ENCODE measurements at regions not wholly inside any gene's neighbourhood (a gene's known extent, or its start where the extent isn't known, plus 50 kb on each side); places are given as distances from the start of the nearest gene placed in this dataset.

DNA sequence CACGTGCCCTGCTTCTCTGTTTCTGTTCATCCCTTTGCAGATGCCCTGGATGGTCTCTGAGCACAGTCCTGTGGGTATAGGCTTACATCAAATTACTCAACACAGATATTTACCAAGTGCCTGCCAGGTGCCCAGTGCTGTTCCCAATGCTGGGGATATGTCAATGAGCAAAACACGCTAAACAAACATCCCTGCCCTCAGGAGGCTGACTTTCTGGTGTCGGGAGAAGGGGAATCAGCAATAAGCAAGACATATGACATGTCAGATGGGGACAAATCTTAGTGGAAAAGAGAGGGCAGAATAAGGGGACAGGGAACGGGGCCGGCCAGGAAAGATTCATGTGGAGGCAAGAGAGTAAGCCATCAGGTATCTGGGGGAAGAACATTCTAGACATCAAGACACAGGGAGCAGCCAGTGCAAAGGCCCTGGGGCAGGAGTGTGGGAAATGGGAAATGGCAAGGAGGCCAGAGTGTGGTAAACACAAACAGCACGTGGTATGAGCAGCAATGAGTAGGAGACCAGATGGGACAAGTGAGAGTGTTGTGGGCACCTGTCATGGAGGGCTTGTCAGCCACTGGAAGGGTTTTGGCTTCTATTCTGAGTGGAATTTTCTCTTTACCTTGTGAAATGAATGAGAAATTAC lies 160.2 kb upstream of the KAZN start:
- 78 to 88% (median 79%) methylated on average over 6 of the region's 6 CpGs for WGBS, 4 donors
- no peak overlapping the region for H3K27ac ChIP-seq
- peaks cover 11% of the 10 kb centered on the region for H3K27me3 ChIP-seq
- H3K9me3 ChIP-seq (replicated peaks in 1 of 3) = no peaks in the 10 kb centered on the region
- intact Hi-C loops (cut with DNase I) = no loop called here
- DNase-seq = no peak
- no peak for TF ChIP-seq POLR2A (IDR thresholded peaks at IDR 0.05)
- TF ChIP-seq, protein P1, sequence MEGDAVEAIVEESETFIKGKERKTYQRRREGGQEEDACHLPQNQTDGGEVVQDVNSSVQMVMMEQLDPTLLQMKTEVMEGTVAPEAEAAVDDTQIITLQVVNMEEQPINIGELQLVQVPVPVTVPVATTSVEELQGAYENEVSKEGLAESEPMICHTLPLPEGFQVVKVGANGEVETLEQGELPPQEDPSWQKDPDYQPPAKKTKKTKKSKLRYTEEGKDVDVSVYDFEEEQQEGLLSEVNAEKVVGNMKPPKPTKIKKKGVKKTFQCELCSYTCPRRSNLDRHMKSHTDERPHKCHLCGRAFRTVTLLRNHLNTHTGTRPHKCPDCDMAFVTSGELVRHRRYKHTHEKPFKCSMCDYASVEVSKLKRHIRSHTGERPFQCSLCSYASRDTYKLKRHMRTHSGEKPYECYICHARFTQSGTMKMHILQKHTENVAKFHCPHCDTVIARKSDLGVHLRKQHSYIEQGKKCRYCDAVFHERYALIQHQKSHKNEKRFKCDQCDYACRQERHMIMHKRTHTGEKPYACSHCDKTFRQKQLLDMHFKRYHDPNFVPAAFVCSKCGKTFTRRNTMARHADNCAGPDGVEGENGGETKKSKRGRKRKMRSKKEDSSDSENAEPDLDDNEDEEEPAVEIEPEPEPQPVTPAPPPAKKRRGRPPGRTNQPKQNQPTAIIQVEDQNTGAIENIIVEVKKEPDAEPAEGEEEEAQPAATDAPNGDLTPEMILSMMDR (IDR thresholded peaks at IDR 0.05) = no peak
- H3K4me1 ChIP-seq (replicated peaks in 1 of 2) = no peaks in the 10 kb centered on the region
- H3K4me3 ChIP-seq = no peak overlapping the region
- no peaks in the 10 kb centered on the region for H3K36me3 ChIP-seq (replicated peaks in 1 of 2)

DNA sequence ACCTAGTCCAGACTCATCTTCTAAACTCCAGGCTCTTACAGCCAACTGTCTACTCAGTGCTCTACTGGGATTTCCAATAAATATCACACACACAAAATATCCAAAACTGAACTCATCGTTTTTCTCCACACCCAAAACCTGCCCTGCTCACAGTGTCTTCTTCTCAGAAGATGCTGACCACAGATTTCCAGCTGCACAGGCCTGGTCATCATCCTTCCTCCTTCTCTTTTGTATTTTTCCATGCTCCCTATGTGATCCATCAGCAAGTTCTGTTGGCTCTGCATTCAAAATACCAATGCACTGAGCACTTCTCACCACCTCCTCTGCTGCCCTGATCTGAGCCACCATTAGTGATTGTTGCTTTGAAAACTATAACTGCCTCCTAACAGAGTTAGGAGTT lies 159.5 kb upstream of the KAZN start:
- no peaks in the 10 kb centered on the region for H3K36me3 ChIP-seq (replicated peaks in 1 of 2)
- intact Hi-C loops (cut with DNase I) = no loop called here
- H3K9me3 ChIP-seq (replicated peaks in 1 of 3) = no peaks in the 10 kb centered on the region
- 67 to 92% (median 70%) methylated on average over 1 of the region's 1 CpG for whole genome bisulfite sequencing, 4 donors
- no peaks in the 10 kb centered on the region for H3K4me1 ChIP-seq (replicated peaks in 1 of 2)
- TF ChIP-seq POLR2A (IDR thresholded peaks at IDR 0.05) = no peak
- TF ChIP-seq, protein P1 (IDR thresholded peaks at IDR 0.05) = no peak
- no peak overlapping the region for H3K27ac ChIP-seq
- peaks cover 11% of the 10 kb centered on the region for H3K27me3 ChIP-seq
- no peak for DNase-seq
- H3K4me3 ChIP-seq = no peak overlapping the region

DNA sequence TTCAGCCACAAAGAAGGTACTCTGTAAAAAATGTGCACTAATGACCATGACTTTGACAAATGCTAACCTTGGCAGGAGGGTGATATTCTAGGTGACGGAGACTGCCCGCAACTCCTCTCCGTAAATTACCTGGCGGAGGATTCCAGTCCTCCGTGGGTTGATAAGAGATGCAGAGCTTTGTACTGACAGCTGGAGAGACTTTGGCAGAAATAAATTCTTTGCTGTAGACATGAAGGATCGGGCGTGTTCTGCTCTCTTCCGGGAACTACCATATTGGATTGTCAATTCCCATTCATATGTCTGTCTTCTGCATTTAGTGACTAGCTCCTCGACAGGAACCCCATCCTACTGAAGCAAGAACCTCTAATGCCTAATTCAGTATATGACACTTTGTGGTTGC lies 158.3 kb upstream of the KAZN start:
- Histone ChIP-seq H3K36me3 (replicated peaks in 1 of 2) (no peaks in the 10 kb centered on the region), H3K4me1 (replicated peaks in 1 of 2) (no peaks in the 10 kb centered on the region), H3K4me3 (no peak overlapping the region), H3K27ac (no peak overlapping the region), H3K9me3 (replicated peaks in 1 of 3) (no peaks in the 10 kb centered on the region), H3K27me3 (peaks cover 11% of the 10 kb centered on the region)
- intact Hi-C loops (cut with DNase I) = no loop called here
- TF ChIP-seq, protein P1 (IDR thresholded peaks at IDR 0.05) = no peak
- WGBS, 4 donors = 81 to 87% (median 84%) methylated on average over 9 of the region's 9 CpGs
- DNase-seq = no peak

DNA sequence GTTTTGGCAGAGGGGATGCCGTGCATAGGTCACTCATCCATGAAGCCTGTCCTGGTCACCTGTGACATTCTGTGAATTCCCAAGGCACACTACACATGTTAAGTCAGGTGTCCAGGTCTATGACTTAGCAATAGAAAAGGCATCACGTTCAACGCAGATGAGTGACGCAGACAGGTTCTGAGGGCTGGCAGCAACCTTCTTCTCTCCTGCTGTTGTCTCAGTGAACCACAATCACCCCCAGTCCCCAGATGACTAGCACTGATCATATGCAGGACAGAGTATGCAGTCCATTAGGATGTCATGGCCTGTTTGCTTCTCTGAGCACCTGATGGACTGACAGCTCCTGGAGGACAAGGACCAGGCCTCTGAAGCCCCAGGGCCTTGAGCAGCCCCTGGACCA lies 157.8 kb upstream of the KAZN start:
- WGBS, 4 donors = 86 to 96% (median 96%) methylated on average over 4 of the region's 4 CpGs; no CpG with 5 or more reads in 1 of the 4 donors
- H3K4me1 ChIP-seq (replicated peaks in 1 of 2) = no peaks in the 10 kb centered on the region
- H3K4me3 ChIP-seq = no peak overlapping the region
- H3K27ac ChIP-seq = no peak overlapping the region
- DNase-seq = no peak
- intact Hi-C loops (cut with DNase I) = no loop called here
- no peaks in the 10 kb centered on the region for H3K9me3 ChIP-seq (replicated peaks in 1 of 3)
- TF ChIP-seq, protein P1 (IDR thresholded peaks at IDR 0.05) = no peak
- TF ChIP-seq POLR2A (IDR thresholded peaks at IDR 0.05) = no peak
- no peaks in the 10 kb centered on the region for H3K36me3 ChIP-seq (replicated peaks in 1 of 2)
- peaks cover 11% of the 10 kb centered on the region for H3K27me3 ChIP-seq
